HG02588 (cell line): ENCODE measurements at regions not wholly inside any gene's neighbourhood (a gene's known extent, or its start where the extent isn't known, plus 50 kb on each side); places are given as distances from the start of the nearest gene placed in this dataset.
"Not testable (repeated sequence)": the region's sequence is repeated elsewhere in the genome, so short reads cannot be mapped to it uniquely, and the experiment has no call there.

Experiments used
- ATAC-seq: cut with Tn5 transposase; IDR thresholded peaks from one replicate; pipeline ENCODE4 v1.9.1; 2021; ENCODE audit warnings: mild to moderate bottlenecking, moderate library complexity; ENCODE audit not compliant: unreplicated experiment

DNA sequence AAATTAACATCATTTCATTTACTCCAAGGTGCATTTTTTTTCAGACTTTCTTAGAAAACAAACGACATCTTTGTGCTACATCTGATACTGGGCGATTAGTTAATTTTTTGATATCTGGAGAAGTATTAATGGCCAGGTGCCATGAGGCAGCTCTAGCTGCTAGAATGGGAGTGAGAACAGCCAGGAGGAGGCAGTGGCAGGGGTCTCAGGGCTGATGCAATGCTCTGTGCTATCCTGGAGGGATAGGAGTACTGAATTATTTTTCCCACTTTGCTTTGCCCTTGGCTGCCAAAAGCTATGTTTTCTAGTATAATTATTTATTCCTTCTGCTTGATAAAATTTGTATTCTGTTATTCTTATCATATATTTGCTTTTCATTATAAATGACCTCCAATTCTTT lies 133.6 kb upstream of the NOX3 start:
- ATAC-seq, result no peak

DNA sequence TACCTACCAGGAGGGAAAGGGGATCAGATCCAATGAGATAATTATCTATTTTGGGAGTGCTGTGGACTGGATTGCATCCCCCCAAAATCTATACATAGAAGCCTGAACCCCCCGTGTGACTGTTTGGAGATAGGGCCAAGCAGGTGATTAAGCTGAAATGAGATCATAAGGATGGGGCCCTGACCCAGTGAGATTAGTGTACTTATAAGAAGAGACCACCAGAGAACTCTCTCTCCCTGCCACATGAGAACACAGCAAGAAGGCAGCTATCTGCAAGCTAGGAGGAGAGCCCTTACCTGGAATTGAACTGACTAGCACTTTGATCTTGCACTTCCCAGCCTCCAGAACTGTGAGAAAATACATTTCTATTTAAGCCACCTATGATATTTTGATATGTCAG lies 132.2 kb upstream of the NOX3 start:
- no peak for ATAC-seq

DNA sequence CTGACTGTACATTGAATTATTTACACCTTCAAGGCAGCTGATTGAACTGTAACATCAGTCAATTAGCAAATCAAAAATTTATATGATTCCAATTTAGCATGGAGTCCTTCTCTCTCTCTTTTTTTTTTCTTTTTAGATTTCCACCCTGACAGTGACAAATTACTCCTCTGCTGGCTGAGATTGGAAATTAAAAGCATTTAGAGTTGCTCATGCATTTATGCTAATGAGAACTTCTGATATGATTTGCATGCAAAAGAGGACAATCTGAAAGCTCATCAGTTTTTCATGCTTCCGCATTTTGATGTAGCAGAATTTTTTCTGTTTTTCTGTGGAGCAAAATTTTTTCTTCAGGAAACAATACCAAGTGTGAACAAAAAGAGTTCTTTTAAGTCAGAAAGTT lies 130.5 kb upstream of the NOX3 start:
- ATAC-seq, result no peak

DNA sequence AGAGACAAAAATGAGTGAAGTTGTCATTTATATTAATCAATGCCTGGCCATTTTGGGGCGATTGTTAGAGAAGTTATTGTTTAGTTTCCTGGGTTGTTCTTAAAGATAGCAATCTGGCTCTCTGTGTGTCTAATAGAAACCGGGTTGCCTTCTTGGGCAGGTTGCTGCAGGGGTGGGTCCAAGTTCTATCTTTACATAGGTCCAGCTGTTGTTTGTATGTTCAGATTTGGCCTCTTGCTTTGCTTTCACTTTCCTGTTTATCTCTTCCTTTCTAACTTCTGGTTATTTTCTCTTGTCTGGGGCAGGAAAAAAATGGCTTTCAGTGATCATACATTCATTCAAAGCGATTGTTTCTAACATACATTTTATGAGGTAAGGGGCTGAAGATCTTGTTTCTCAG lies 128.4 kb upstream of the NOX3 start:
- no peak for ATAC-seq

DNA sequence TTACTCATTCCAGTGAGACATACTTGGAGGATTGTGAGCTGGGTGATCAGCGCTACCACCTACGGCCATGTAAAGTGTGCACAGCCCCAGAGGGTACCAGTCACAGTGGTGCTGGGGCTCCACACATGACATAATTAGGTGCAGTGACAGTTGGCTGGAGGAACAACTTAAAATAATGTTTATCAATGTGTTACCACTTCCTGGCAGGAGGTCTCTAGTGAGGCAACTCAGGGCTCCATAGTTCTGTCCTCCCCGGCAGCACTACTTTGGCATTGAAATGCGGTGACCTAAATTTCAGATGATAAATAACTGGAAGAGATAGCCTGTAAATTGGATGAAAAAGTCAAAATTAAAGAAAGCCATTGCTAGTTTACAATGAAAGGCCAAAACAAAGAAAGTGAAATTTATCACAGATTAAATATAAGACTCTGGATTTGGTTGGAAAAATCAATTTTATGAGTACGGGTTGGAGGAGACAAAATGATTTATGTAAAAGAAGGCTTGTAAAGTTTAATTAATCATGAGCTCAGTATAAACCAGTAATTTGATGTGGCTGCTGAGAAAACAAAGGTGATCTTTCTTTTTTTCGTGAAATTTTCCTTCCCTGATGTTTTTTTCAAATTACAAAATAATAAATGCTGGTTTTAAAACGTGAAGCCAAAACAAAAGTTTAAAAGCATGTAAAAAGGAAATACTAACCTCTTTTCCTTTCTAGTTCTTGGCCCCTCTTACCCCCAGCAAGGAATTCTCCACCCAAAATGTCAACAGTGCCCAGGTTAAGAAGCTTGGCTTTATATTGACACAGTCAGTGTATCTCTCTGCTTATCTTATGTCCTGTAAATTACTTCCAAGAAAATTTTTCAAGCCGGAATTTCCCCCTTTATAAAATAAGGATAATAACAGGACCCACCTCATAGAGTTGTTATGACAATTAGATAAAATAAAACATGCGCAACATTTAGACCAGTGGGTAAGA lies 126.7 kb upstream of the NOX3 start:
- no peak for ATAC-seq

GRCh38 chr6:155580904-155581303 lies 125.3 kb upstream of the NOX3 start:
- ATAC-seq, result no peak

GRCh38 chr6:155578251-155578650 lies 122.6 kb upstream of the NOX3 start:
- no peak for ATAC-seq

GRCh38 chr6:155561966-155562364 lies 106.3 kb upstream of the NOX3 start:
- ATAC-seq, result no peak

DNA sequence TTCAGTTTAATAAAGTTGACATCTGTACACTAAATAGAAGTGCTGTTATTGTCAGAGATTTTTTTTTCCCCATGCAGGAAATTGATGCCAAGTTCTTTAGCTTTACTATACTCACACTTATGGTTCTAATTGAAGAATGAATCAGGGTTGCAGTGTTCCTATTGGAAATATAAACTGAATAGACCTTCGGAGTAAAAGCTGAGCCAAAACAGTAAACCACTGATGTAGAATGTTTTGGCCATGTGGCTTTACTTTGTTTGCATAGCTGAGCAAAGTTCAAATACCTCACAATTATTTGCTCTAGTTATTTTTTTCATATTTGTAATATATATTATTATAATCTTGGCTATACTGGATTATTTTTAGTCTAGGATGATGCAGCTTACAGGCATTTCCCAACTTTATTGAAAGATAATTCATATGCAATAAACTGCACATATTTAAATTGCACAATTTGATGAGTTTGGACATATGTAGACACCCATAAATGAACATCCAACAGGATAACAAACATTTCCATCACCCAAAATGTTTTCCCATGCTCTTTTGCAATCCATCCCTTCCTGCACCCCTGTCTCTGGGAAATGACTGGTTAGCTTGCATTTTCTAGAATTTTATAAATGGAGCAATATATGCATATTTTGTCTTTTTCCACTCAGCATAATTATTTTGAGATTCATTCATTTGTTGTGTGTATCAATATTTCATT lies 105.8 kb upstream of the NOX3 start:
- no peak for ATAC-seq

DNA sequence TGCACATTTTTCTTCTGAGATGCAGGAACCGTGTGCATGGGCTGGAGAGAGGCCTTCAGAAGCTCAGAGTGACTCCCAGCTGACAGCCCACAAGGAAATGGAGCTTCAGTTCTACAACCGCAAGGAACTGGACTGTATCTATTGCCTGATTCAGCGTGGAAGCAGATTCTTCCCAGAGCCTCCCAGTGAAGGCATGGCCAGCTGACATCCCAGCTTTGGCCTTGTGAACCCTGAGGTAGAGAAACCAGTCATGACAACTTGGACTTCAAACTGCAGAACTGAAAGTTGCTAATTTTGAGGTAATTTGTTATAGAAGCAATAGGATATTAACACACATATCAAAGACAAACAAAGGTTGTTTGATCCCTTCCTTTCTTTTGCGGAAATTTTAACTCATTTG lies 94.3 kb upstream of the NOX3 start:
- ATAC-seq, result no peak

DNA sequence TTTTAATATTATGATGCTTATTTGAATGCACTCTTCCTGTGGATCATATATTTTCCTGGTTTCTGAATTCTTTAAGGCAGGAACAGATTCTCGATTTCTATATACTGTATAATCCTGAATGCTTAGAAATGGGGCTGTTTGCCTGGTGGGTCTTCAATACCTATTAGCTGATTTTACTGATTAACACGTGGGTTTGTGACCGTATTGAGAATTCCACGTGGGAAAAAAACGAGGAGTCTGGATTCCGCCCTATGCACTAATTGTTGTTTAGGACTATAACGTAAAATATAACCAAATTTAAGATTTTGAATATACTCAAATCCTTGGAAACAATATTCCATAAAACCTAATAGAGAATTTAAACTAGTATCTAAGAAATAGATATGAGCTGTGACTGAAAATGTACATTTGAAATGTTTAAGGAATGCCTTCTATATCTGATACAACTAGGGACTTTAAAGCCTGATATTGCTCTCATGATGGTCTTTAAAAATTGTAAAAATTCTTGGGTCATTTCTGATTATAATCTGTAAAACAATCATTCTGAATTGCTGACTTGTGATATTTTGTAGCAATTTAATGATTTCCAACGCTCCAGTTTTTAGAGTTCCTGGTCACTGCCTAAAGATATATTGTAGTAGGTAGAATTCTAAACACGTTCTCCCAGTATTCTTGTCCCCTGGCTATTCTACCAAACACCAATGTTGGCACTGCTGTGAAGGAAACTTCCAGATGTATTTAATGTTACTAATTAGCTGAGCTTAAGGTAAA lies 93.6 kb upstream of the NOX3 start:
- no peak for ATAC-seq

GRCh38 chr6:155548576-155548975 lies 92.9 kb upstream of the NOX3 start:
- ATAC-seq, result no peak

DNA sequence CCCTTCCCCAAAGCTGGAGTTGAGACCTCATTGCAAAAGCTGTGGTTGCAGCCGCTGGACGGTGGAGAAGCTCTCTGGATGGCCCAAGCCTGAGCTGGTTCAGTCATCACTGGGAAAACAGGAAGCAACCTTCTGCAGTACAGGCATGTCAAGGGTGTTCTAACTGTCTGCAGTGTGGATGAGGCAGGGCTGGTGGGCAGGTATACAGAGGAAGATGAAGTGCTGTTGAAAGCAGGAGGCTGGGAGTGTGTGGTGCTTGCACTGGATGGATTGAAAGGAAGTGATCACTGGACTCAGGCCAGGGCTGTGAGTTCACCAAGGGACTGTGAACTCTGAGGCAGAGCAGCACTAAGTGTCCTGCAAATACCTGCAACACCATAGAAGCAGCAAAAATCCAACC lies 89.0 kb upstream of the NOX3 start:
- ATAC-seq, result no peak

DNA sequence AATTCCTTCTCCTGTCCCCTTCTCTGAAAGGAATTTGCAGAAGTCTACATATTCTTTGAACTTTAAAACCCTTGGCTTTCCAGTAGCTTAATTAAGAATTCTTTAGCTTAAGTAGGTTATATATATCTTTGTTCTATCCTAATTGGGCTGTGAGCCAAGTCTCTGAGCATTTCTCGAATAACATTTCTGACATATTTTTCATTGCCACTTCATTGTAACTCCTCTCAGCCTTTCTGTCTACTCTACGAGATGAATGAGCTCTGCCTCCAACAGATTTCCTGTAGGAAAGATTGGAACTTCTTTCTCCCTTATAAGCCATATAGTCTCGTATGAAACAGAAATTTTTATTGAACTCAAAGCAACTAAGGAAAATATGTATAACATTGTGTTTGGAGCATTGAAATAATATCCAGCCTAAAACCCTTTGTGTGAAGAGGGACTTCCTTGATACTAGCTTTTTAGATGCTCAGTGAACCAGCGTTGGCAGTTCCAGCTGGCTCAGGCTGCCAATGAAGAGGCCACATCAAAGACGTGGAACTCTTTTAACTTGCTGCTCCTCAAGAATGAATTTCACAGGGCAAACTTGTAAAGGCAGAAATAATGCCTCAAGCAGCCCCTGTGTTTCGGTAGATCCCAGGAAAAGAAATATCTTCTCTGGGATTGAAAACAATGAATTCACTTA lies 87.7 kb upstream of the NOX3 start:
- ATAC-seq, result no peak

- no peak for ATAC-seq
These were observed 86.4 kb upstream of the NOX3 start for GRCh38 chr6:155542036-155542435.

GRCh38 chr6:155538708-155539390 lies 83.2 kb upstream of the NOX3 start:
- no peak for ATAC-seq

GRCh38 chr6:155534678-155535077 lies 79.0 kb upstream of the NOX3 start:
- no peak for ATAC-seq

DNA sequence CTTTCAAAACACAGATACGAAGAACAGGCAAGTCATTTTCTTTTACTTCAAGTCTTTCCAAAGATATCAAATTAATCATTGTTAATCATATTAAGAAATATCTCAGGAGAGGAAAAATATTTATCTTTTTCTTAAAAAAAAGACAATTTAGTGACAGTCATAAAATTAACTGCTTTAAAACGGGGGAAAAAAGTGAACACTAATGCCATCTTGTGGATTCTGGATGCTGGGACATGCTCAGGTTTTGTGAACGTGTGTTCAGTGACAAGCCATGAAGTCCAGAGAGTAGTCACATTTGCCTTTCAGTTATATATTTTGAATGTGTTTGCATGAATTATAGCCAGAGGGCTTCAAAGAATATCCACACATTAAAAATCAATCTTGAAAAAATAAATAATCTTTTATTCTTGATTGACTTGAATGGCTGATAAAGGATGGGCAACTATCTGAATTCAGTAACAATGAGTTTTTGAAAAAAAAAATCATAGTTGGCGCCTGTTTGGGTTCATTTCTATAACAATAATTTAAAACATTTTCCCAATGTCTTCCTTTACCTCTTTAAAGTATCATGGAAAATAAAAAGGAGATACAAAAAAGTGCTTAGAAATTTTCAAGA lies 74.7 kb upstream of the NOX3 start:
- peak; percentile 54 for ATAC-seq

GRCh38 chr6:155529814-155530213 lies 74.2 kb upstream of the NOX3 start:
- not testable (repeated sequence) for ATAC-seq

DNA sequence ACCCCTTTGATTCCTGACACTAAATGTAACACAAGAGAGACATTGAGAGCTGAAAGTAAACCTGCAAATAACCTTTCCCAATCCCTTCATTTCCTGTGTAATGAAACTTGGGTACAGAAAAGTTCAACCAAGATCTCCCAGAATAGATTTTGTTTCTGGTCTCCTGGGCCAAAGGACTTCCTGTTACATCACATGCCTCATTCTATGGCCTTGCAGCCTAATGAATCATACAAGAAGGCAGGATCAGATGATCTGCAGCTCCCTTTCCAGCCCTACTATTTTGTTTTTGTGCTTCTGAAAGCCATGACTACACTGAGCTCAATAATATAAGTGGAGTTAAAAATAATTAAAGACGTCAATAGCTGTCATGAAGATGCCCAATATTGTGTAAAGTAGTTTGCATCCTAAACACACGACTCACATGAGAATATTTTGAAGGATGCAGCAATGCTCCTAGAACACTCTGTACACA lies 73.4 kb upstream of the NOX3 start:
- ATAC-seq, result no peak
